Activated T-cell treated with anti-CD3 and anti-CD28 coated beads for 48 hours (primary cell): ENCODE measurements at regions not wholly inside any gene's neighbourhood (a gene's known extent, or its start where the extent isn't known, plus 50 kb on each side); places are given as distances from the start of the nearest gene placed in this dataset.

Experiments
- DNase-seq: peaks from one replicate; pipeline ENCODE4 v3.0.0-alpha.2; 2020; ENCODE audit warnings: low read depth

GRCh38 chr3:35946854-35947515 is 307.7 kb downstream of the ARPP21 start:
- DNase-seq, result no peak

DNA sequence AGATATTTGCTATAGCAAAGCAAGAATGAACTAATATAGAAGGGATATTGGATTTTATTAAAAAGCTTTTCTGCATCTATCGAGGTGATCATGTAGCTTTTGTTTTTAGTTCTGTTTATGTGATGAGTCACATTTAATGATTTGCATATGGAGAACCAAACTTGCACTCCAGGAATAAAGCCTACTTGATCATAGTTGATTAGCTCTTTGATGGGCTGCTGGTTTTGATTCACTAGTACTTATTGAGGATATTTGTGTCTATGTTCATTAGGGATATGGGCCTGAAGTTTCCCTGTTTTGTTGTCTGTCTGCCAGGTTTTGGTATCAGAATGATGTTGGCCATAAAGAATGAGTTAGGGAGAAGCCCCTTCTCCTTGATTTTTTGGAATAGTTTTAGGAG is 310.7 kb downstream of the ARPP21 start:
- DNase-seq, result no peak

GRCh38 chr3:35954413-35954812 is 315.1 kb downstream of the ARPP21 start:
- DNase-seq, result no peak

DNA sequence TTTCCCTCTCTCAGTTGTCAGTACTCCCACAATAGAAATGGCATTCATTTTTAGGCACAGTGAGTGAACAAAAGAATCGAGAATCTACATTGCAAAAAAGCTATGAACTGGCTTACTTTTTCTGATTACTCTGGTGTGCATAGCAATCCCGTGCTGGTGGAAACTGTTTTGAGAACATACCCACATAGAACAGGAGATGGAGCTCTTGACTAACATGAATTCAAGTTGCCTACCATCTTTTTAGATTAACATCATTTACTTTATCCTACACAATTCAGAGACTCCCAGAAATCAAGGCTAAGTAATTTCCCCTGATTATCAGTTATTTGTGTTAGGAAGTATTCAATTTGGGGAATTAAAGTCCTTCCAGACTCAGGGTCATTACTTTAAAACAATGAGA is 326.6 kb downstream of the ARPP21 start:
- DNase-seq, result no peak

DNA sequence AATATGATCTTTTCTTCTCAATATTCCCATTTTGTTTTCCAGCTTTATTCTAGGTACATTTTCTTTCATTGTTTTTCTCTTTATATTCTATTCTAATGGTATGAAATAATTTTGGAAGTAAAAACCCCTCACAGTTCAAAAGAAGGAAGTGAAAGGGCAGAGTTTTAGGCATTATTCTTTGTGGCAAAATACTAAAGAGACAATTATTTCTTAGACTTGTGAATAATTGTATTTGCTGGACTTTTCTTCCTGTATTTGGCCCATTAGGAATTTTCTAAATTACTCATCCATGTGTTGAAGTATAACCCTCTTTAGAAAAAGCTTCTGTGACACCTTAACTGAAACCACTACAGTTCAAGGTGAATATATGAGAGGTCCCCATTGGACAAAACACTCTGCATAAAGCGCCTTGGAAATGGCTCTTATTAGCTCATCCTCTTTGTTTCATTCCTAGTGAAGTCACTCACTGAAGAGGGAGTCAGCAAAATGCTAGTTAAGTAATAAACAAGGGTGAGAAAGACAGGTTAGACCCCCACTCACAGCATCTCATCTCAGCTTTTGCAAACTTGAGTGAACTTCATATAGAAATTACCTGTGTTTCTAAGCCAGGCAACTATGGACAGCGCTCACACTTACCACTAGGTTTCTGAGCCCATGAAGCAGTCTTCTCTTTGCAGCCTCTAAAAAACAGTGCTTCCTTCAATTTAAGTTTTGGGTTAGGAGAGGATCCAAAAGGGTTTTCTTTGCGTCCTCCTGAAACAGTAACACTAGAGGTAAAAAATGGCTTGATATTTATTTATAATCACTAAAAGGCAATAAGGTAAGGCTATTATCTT is 327.5 kb downstream of the ARPP21 start:
- DNase-seq, result no peak

DNA sequence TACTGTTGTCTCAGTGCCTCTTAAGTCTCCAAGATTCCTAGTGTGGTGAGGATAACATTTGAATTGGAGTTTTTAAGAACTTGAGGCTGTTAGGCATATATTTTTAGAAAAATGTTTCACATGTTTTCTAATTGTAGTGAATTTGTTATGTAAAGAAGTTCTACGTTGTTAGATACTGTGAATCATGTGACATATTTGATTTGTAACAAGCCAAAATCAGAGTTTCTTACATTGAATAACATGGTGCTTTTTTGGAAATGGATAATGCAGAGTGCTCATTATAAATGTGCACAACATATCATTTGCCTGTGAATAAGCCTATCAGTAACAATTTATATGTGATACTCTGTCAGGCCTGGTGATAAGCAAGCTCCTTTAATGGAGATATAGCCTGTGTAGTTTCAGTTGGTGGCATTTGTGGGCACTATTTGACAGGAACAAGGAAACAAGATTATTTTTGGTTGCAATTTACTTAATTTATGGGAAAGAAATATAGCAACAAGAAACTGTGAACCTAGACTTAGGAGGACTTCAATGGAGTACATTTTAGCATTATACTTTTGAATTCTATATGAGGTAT is 328.8 kb downstream of the ARPP21 start:
- DNase-seq, result no peak

DNA sequence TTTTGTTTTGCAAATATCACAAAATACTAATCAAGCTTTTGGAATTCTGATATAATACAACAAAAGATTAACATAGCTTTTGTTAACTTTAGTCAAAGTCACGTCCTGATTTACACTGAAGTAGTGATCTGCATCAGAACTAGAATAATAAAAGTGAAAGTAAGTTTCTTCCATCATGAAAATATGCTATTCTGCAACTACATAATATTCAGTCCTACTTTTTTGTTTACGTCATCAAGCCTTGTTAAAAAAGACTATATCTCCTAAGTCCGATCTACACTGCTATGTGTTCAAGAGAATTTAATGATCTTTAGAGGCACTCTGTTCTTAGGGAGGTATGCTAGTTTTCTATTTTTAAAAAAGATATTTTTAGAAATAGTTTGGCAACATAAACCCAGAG is 330.1 kb downstream of the ARPP21 start:
- DNase-seq, result no peak

GRCh38 chr3:35970793-35971192 is 331.5 kb downstream of the ARPP21 start:
- no peak for DNase-seq

DNA sequence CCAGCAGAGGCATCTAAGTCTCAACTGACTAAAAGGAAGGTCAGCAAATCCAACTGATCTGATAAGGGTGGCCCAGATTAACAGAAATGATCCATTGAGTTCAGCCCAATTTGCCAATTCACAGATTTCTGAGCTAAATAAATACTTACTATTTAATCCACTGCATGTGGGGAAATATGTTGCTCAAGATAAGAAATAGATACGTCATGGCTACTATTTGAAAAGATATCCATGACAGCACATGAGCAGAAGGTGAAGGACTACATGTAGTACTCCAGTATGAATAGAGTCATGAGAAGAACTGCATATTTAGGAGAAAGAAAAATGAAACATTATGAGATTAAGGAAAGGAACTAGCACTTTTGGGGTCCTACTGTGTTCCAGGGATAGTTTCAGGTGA is 332.4 kb downstream of the ARPP21 start:
- no peak for DNase-seq

- no peak for DNase-seq
Measured at GRCh38 chr3:35974872-35975271, 335.5 kb downstream of the ARPP21 start.

- DNase-seq, result no peak
Measured at GRCh38 chr3:35986161-35986560, 346.8 kb downstream of the ARPP21 start.

DNA sequence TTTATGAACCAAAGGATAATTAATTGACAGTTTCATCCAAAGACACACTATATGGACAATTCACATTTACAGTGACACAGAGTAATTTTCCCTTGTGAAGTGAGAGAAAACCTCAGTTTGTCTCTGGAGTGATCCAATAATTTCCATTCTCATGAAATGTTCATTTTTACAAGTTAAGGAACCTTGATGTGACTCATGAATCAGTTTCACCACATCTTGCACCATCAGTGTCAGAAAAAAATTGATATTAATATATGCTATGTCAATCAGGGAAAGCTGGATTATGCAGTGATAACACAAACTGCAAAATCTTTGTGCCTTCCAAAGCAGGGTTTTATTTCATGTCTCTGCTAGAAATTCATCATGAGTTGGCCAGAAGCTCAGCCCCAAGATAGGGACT is 348.1 kb downstream of the ARPP21 start:
- no peak for DNase-seq

- DNase-seq, result no peak
Measured at GRCh38 chr3:35992041-35992440, 352.7 kb downstream of the ARPP21 start.

DNA sequence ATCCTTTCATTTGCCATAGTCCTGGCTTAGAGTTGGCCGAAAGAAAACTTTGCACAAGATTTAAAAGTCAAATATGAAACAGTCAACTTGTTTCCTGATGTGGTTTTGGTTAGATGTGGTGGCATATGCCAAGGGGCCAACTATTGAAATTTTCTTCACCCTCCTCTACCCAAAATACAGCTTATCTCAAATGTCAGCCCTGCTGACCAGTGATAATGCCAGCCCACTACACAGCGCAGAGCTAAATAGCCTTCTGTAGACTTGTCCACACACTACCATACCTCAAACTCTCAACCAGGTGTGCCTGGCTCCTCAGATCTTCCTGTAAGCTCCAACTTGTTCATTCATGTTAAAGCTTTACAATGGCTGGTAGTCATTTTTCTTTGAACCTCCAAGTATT is 368.5 kb upstream of the STAC start:
- no peak for DNase-seq

GRCh38 chr3:36013425-36013824 is 366.9 kb upstream of the STAC start:
- no peak for DNase-seq

DNA sequence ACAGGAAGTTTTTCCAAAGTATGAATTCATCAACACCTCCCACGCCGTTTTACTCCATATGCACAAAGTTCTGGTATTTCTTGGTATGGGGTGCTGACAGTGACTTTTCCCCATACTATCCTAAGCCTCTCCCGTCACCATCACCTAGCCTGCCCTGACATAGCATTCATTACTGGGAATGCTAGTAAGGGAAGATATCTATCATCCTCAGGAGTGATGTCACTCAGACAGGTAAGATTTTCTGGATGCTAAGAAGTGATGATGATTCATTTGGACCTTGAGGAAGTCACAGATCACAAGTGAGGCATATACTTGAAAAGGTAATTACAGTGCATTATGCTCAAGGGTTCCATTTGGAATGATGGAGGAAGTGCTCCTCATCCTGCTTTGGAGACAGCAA is 355.1 kb upstream of the STAC start:
- DNase-seq, result no peak

DNA sequence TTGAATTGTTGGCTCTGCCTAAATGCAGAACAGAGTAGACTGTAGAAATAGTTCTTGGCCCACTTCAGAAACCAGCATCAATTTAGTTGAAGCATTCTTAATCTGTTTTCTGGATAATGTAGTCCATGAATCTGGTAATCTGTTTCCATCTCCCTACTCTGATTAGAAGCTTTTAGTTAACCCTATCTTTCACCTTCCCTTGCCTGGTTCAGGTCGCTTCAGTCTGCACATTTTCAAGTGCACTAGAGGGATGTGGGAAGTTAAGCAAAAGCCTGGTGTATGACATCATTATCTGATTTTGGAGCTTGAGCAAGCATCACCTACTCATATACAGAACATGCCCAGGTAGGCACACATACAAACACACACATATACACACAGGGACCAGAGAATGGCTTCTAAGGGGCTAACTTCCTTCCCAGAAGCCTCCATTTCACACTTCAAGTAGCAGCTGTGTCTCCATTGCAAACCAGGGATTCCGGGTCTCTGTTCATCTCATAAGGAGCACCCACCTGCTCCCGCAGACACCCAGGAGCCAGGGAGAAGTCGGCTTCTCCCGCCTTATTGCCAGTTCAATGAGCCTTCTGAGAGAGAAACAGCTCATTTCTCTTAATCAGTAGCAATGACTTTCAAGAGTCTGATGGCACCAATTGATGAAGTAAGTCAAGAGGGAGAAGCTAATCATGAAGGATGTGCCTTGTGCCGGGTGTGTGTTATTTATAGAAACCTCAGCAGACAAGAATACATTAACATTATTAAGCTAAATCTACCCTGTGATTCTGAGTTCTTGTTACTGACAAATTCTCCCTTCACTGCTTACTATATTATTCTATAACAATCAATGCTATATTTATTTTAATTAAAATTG is 347.9 kb upstream of the STAC start:
- no peak for DNase-seq

GRCh38 chr3:36058404-36059030 is 321.8 kb upstream of the STAC start:
- no peak for DNase-seq

DNA sequence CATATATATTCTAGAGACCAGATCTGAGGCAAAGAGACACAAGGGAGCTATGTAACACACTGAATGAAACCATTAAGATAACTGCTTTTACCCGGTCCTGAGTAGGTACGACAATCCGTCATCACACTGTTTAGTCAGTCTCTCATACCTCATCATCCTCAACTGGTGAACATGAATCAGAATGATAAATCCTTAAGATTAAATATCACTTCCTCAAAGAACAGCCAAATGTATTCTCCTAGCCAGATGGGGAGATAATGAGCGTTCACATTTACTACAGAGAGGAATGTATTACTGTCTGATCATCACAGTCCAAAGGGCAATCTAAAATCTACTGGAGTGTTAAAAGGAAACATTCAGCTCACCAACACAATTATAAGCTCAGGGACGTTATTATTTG is 319.4 kb upstream of the STAC start:
- DNase-seq, result no peak

DNA sequence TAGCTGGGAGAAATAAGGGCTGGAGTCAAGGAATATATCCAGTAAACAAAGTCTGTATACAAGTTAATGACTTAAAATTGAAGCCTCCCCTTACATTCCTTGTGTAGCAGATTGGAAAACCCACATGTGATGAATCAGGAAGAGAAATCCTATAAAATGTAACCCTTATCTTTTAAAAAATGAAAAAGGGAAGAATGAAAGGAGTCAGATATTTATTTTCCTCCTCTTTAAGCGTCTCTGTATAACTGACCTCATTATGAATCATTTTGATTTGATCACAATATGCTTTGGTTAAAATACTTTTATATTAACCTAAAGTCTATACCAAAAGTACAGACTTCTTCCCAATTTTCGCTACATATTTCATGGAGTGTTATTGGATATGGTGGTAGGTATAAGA is 316.3 kb upstream of the STAC start:
- DNase-seq, result no peak

DNA sequence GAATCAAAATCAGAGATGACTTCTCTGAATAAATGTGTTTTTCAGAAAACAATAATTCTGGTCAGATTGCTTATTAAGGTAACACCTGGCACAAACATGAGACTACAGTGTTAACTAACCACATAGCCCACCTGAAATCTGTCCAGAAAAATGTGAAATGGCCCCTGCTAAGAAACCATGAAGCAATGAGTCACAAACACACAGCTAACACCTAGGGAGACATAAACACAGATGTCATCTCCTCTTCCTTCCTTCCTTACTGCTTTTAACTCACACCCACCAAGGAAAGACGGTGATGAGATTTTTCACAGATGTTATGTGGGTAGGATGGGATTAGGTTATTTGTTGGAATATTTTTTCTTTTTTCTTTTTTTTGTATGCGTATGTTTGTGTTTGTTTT is 315.0 kb upstream of the STAC start:
- DNase-seq, result no peak

GRCh38 chr3:36075491-36075890 is 304.8 kb upstream of the STAC start:
- no peak for DNase-seq
